A549 (cell line): ENCODE measurements at regions not wholly inside any gene's neighbourhood (a gene's known extent, or its start where the extent isn't known, plus 50 kb on each side); places are given as distances from the start of the nearest gene placed in this dataset.

Source experiments
- ATAC-seq, 2 experiments: fragments of 200-7000 bp in 1 of 2; fragments of >200 bp in 1 of 2; cut with Nextera tagmentation in 1 of 2; cut with Tn5 transposase in 1 of 2; 3 replicates each; pipeline versions ENCODE4 v1.8.0 to v1.9.1; 2018 to 2020; ENCODE audit warnings: mild to moderate bottlenecking in 1 of 2, moderate library complexity in 1 of 2
- CTCF ChIA-PET: fragments of 300-600 bp; sonication (Branson Sonifier 250); formaldehyde crosslinking; extraction: SDS; loops from one replicate; lab custom pipeline; 2021; ENCODE audit warnings: antibody characterized with exemption, inconsistent platforms; lab: Yijun Ruan, JAX
- POLR2A ChIA-PET: fragments of 350-600 bp; formaldehyde crosslinking; extraction: SDS; loops from one replicate; lab custom pipeline; 2021; ENCODE audit warnings: antibody characterized with exemption, inconsistent platforms; lab: Yijun Ruan, JAX
- DNase-seq, 2 experiments: peaks; one replicate each; pipeline versions ENCODE4 v3.0.0 to v3.0.0-alpha.2; 2011 to 2016; ENCODE audit warnings: low read depth in 1 of 2, low spot score in 1 of 2
- FAIRE-seq: peaks from 2 replicates; lab custom pipeline; 2011; peaks lifted over from hg19 to GRCh38; lab: Jason Lieb, UNC
- H3K27ac ChIP-seq, 2 experiments: fragments of >200 bp; sonication (Bioruptor Twin); formaldehyde crosslinking; 3 replicates each; pipeline ENCODE4 v1.5.1; 2016 to 2017
- H3K4me1 ChIP-seq: fragments of >200 bp; sonication (Bioruptor Twin); formaldehyde crosslinking; 3 replicates; pipeline ENCODE4 v1.6.1; 2016
- H3K4me2 ChIP-seq: fragments of >200 bp; sonication (Bioruptor Twin); formaldehyde crosslinking; 3 replicates; pipeline ENCODE4 v1.6.1; 2016
- H3K4me3 ChIP-seq: fragments of >200 bp; sonication (Bioruptor Twin); formaldehyde crosslinking; 3 replicates; pipeline ENCODE4 v1.5.1; 2016
- H3K9me3 ChIP-seq: fragments of >200 bp; sonication (Bioruptor Twin); formaldehyde crosslinking; 3 replicates; pipeline ENCODE4 v1.6.1; 2016
- ATOH8 ChIP-seq: fragments of 250-450 bp; sonication (Bioruptor Pico); IDR thresholded peaks from 2 replicates; pipeline ENCODE4 v1.5.0; 2020; ENCODE audit warnings: low read depth, mild to moderate bottlenecking, moderate library complexity
- BHLHE40 ChIP-seq: IDR thresholded peaks from 2 replicates; pipeline ENCODE4 v1.6.1; 2012; ENCODE audit warnings: low read depth, low read length, inconsistent platforms
- CBX2 ChIP-seq: fragments of 200-600 bp; sonication (generic); IDR thresholded peaks from 2 replicates; pipeline ENCODE4 v1.6.1; 2016; ENCODE audit warnings: low read depth, mild to moderate bottlenecking, borderline replicate concordance
- CBX8 ChIP-seq: fragments of 200-600 bp; sonication (generic); IDR thresholded peaks from 2 replicates; pipeline ENCODE4 v1.6.1; 2016
- E2F6 ChIP-seq: IDR thresholded peaks from 2 replicates; pipeline ENCODE4 v1.6.1; 2012; ENCODE audit warnings: low read depth, borderline replicate concordance
- EHMT2 ChIP-seq: fragments of 200-600 bp; sonication (generic); IDR thresholded peaks from 2 replicates; pipeline ENCODE4 v1.6.1; 2016; ENCODE audit warnings: antibody characterized with exemption, low read depth, mild to moderate bottlenecking, moderate library complexity
- HMGXB4 ChIP-seq: fragments of 250-450 bp; sonication (Bioruptor Pico); IDR thresholded peaks from 2 replicates; pipeline ENCODE4 v1.5.0; 2021; ENCODE audit warnings: mild to moderate bottlenecking, moderate library complexity, borderline replicate concordance
- HOXA7 ChIP-seq: fragments of 250-450 bp; sonication (Bioruptor Pico); IDR thresholded peaks from 2 replicates; pipeline ENCODE4 v1.5.0; 2020; ENCODE audit warnings: mild to moderate bottlenecking, moderate library complexity
- KDM1A ChIP-seq: fragments of 200-600 bp; sonication (generic); IDR thresholded peaks from 2 replicates; pipeline ENCODE4 v1.6.1; 2016; ENCODE audit warnings: low read depth, mild to moderate bottlenecking
- KDM5A ChIP-seq: fragments of 200-600 bp; sonication (generic); IDR thresholded peaks from 2 replicates; pipeline ENCODE4 v1.6.1; 2016; ENCODE audit warnings: antibody characterized with exemption, mild to moderate bottlenecking
- MAZ ChIP-seq: fragments of 150-350 bp; IDR thresholded peaks from 2 replicates; pipeline ENCODE4 v1.6.1; 2014; ENCODE audit warnings: antibody characterized with exemption, low read depth, low read length, borderline replicate concordance
- MYC ChIP-seq: IDR thresholded peaks from 2 replicates; pipeline ENCODE4 v1.6.1; 2012; ENCODE audit warnings: mild to moderate bottlenecking, inconsistent platforms, low read length, improper control_type of control experiment, borderline replicate concordance
- NPAS2 ChIP-seq: fragments of 250-450 bp; sonication (Bioruptor Pico); IDR thresholded peaks from 2 replicates; pipeline ENCODE4 v1.8.0; 2022; ENCODE audit warnings: mild to moderate bottlenecking, moderate library complexity, borderline replicate concordance
- NR3C1 ChIP-seq: fragments of >200 bp; sonication (Bioruptor Twin); formaldehyde crosslinking; IDR thresholded peaks from 3 replicates; pipeline ENCODE4 v1.6.1; 2017
- RARB ChIP-seq: fragments of 250-450 bp; sonication (Bioruptor Pico); IDR thresholded peaks from 2 replicates; pipeline ENCODE4 v1.8.0; 2021; ENCODE audit warnings: mild to moderate bottlenecking, moderate library complexity
- RCOR1 ChIP-seq: fragments of 150-350 bp; IDR thresholded peaks from 2 replicates; pipeline ENCODE4 v1.6.1; 2014; ENCODE audit warnings: antibody characterized with exemption, low read length, low read depth
- REST ChIP-seq: fragments of 200-600 bp; sonication (generic); IDR thresholded peaks from 2 replicates; pipeline ENCODE4 v1.6.1; 2016; ENCODE audit warnings: antibody characterized with exemption, mild to moderate bottlenecking, moderate library complexity
- RFX5 ChIP-seq: fragments of 450-650 bp; IDR thresholded peaks from 2 replicates; pipeline ENCODE4 v1.7.1; 2014; ENCODE audit warnings: antibody characterized with exemption, mild to moderate bottlenecking, moderate library complexity
- SREBF2 ChIP-seq: fragments of 450-650 bp; IDR thresholded peaks from 2 replicates; pipeline ENCODE4 v1.6.1; 2014; ENCODE audit warnings: mild to moderate bottlenecking, moderate library complexity
- TFCP2L1 ChIP-seq: fragments of 250-450 bp; sonication (Bioruptor Pico); IDR thresholded peaks from 2 replicates; pipeline ENCODE4 v1.5.0; 2021; ENCODE audit warnings: mild to moderate bottlenecking
- ZNF302 ChIP-seq: fragments of 250-450 bp; sonication (Bioruptor Pico); IDR thresholded peaks from 2 replicates; pipeline ENCODE4 v1.9.0; 2021; ENCODE audit warnings: inconsistent platforms, mild to moderate bottlenecking, moderate library complexity
- WGBS: methylation state at CpG from one replicate; pipeline ENCODE4 v1.1.6; 2017; ENCODE audit errors: missing lambda C conversion rate; 5-methylcytosine and 5-hydroxymethylcytosine counted together

GRCh38 chr18:6652098-6652497 is 77.4 kb upstream of the ARHGAP28 start:
- no peaks in the 10 kb centered on the region for H3K9me3 ChIP-seq
- no peak overlapping the region for H3K4me2 ChIP-seq
- no peak overlapping the region for H3K27ac ChIP-seq
- FAIRE-seq, result no peak
- POLR2A ChIA-PET, result no interaction called here
- H3K4me3 ChIP-seq, result no peak overlapping the region
- CTCF ChIA-PET, result no interaction called here
- no peak for ATAC-seq
- TF ChIP-seq TFCP2L1, result no peak
- TF ChIP-seq, all 56 proteins: peak for 0
- H3K4me1 ChIP-seq, result no peaks in the 10 kb centered on the region
- no peak for DNase-seq

GRCh38 chr18:6653880-6654279 is 75.6 kb upstream of the ARHGAP28 start:
- TF ChIP-seq EHMT2 (no peak), NPAS2 (no peak), HMGXB4 (CRISPR knock-in tag) (no peak), ATOH8 (CRISPR knock-in tag) (no peak), E2F6 (no peak), REST (no peak), SREBF2 (no peak)
- WGBS, result 57% methylated on average over 1 of the region's 2 CpGs
- no peak for FAIRE-seq
- Histone ChIP-seq H3K4me1 (no peaks in the 10 kb centered on the region), H3K4me2 (no peak overlapping the region), H3K9me3 (no peaks in the 10 kb centered on the region), H3K27ac (no peak overlapping the region), H3K4me3 (no peak overlapping the region)
- ChIA-PET POLR2A (no interaction called here), CTCF (no interaction called here)
- no peak for ATAC-seq
- DNase-seq, result no peak

GRCh38 chr18:6659963-6660725 is 69.4 kb upstream of the ARHGAP28 start:
- no peak for FAIRE-seq
- H3K27ac ChIP-seq, result no peak overlapping the region
- H3K4me2 ChIP-seq, result no peak overlapping the region
- 5% methylated on average over 7 of the region's 7 CpGs for WGBS
- H3K9me3 ChIP-seq, result no peaks in the 10 kb centered on the region
- ATAC-seq, result no peak
- POLR2A ChIA-PET, result no interaction called here
- CTCF ChIA-PET, result no interaction called here
- no peak overlapping the region for H3K4me3 ChIP-seq
- no peaks in the 10 kb centered on the region for H3K4me1 ChIP-seq
- DNase-seq, result no peak
- TF ChIP-seq RARB (CRISPR knock-in tag) (no peak), HOXA7 (CRISPR knock-in tag) (no peak), E2F6 (no peak), KDM1A (no peak), BHLHE40 (no peak), CBX8 (no peak), RFX5 (no peak), RCOR1 (no peak), ZNF302 (CRISPR knock-in tag) (no peak), MAZ (no peak), NPAS2 (no peak), NR3C1 (no peak), KDM5A (no peak), HMGXB4 (CRISPR knock-in tag) (no peak), CBX2 (no peak), MYC (no peak)
